ENCODE measurements at regions not wholly inside any gene's neighbourhood (a gene's known extent, or its start where the extent isn't known, plus 50 kb on each side); places are given as distances from the start of the nearest gene placed in this dataset.
"Not testable (repeated sequence)": the region's sequence is repeated elsewhere in the genome, so short reads cannot be mapped to it uniquely, and the experiment has no call there.

GRCh38 chr12:68532887-68533248 is 77.8 kb upstream of the RAP1B start:
- H3K4me3 ChIP-seq (ENCODE audit: low read depth, low read length) = no peak overlapping the region
- no peak for DNase-seq (ENCODE audit: low read depth)
- TF ChIP-seq CTCF (IDR thresholded peaks at IDR 0.05; ENCODE audit: insufficient read depth, low read depth, low read length) = no peak

GRCh38 chr12:68534108-68534507 is 76.6 kb upstream of the RAP1B start:
- DNase-seq (ENCODE audit: low read depth) = no peak
- TF ChIP-seq CTCF (IDR thresholded peaks at IDR 0.05; ENCODE audit: insufficient read depth, low read depth, low read length) = no peak

GRCh38 chr12:68536885-68537485 is 73.7 kb upstream of the RAP1B start:
- H3K4me3 ChIP-seq (ENCODE audit: low read depth, low read length) = no peak overlapping the region
- no peak for DNase-seq (ENCODE audit: low read depth)

More at GRCh38 chr12:68534108-68534507, 76.6 kb upstream of the RAP1B start:
- H3K4me3 ChIP-seq (ENCODE audit: low read depth, low read length) = no peak overlapping the region

GRCh38 chr12:68537571-68537970 is 73.1 kb upstream of the RAP1B start:
- TF ChIP-seq CTCF (IDR thresholded peaks at IDR 0.05; ENCODE audit: insufficient read depth, low read depth, low read length) = no peak
- no peak for DNase-seq (ENCODE audit: low read depth)
- no peak overlapping the region for H3K4me3 ChIP-seq (ENCODE audit: low read depth, low read length)

More at GRCh38 chr12:68536885-68537485, 73.7 kb upstream of the RAP1B start:
- no peak for TF ChIP-seq CTCF (IDR thresholded peaks at IDR 0.05; ENCODE audit: insufficient read depth, low read depth, low read length)

- peak overlapping the region; percentile 21 for H3K4me3 ChIP-seq (ENCODE audit: low read depth, low read length)
- no peak for TF ChIP-seq CTCF (IDR thresholded peaks at IDR 0.05; ENCODE audit: insufficient read depth, low read depth, low read length)
- no peak for DNase-seq (ENCODE audit: low read depth)
Measured at GRCh38 chr12:68538726-68539614, 71.7 kb upstream of the RAP1B start.

GRCh38 chr12:68539615-68539952 is 71.1 kb upstream of the RAP1B start:
- no peak for DNase-seq (ENCODE audit: low read depth)
- no peak for TF ChIP-seq CTCF (IDR thresholded peaks at IDR 0.05; ENCODE audit: insufficient read depth, low read depth, low read length)
- no peak overlapping the region for H3K4me3 ChIP-seq (ENCODE audit: low read depth, low read length)

- not testable (repeated sequence) for DNase-seq (ENCODE audit: low read depth); H3K4me3 ChIP-seq (ENCODE audit: low read depth, low read length)
Measured at GRCh38 chr12:68540768-68541167, 69.9 kb upstream of the RAP1B start.

- not testable (repeated sequence) for H3K4me3 ChIP-seq (ENCODE audit: low read depth, low read length); DNase-seq (ENCODE audit: low read depth)
Measured at GRCh38 chr12:68547318-68547717, 63.4 kb upstream of the RAP1B start.

GRCh38 chr12:68552605-68553195 is 58.0 kb upstream of the RAP1B start:
- DNase-seq (ENCODE audit: low read depth); H3K4me3 ChIP-seq (ENCODE audit: low read depth, low read length): not testable (repeated sequence)

Data from fibroblast of villous mesenchyme (primary cell).